AG08395 (cell line): ENCODE measurements at regions not wholly inside any gene's neighbourhood (a gene's known extent, or its start where the extent isn't known, plus 50 kb on each side); places are given as distances from the start of the nearest gene placed in this dataset.
"Not testable (repeated sequence)": the region's sequence is repeated elsewhere in the genome, so short reads cannot be mapped to it uniquely, and the experiment has no call there.

Experiments
- DNase-seq: peaks from one replicate; pipeline ENCODE4 v3.0.0; 2012; ENCODE audit warnings: mixed read lengths, low spot score

DNA sequence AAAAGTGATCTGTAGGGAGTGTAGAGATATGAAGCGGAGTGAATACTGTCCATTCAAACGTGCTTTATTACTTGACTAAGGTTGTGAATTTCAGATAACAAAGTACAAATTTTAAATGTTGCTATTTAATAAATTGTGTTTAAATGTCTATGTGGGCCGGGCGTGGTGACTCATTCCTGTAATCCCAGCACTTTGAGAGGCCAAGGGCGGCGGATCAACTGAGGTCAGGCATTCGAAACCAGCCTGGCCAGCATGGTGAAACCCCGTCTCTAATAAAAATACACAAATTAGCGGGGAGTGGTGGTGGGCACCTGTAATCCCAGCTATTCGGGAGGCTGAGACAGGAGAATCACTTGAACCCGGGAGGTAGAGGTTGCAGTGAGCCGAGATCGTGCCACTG is 1544.1 kb downstream of the SLITRK5 start:
- not testable (repeated sequence) for DNase-seq

DNA sequence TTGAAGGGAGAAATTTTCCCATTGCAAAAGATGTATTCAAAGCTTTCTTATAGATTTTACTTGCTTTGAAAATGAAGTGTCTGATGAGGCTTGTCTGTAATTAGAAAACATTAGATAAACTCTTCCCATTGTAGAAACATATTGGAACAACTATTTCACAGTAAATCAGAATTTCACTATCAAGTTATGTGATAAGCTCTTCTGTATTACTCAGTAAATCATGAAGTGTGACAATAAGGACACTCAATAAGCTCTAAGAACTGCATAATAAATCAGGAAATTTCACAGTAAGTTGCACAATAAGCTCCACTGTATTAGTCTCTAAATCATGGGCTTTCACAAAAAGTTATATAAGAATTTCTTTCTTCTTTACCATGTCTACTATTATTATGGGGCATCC is 1546.6 kb downstream of the SLITRK5 start:
- no peak for DNase-seq

DNA sequence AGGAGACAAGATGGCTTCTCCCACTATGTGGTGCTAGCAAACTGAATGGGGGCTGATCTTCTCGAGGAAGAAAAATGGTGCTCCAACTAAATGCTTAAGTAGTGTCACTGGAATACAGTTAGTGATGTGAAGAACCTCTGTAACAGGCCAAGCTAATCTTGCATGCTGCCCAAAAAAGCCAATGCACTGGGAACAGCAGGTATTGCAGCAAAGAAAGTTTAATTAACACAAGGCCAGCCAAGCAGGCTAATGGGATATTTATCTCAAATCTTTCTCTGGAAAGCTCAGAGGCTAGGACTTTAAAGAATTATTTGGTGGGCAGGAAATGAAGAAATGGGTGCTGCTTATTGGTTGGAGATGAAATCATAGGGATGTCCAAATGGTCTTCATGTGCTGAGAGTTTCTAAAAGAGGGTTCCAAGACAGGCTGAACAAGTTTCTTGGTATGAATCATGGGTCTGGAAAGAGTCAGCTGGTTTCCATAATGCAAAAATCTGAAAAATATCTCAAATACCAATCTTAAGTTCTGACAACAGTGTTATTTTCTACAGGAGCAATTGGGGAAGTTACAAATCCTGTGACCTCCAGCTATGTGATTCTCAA is 1550.5 kb downstream of the SLITRK5 start:
- DNase-seq, result no peak

DNA sequence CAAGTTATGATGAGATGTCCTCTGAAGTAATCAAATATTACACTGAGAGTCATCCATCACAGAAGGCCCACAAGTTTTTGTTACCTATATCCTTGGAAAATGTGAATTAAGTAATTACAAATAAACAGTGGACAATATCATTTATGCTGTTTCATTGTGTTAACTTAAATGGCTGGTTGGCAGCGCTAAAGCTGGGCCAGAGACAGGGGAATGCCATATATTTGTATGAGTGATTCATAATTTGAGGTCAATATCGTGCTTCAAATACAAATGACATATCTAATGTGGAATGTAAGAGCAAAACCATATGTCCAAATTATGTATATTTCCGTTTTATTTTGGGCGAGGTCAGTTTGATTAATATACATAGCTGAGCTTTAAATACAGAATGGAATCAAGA is 1556.2 kb downstream of the SLITRK5 start:
- DNase-seq, result no peak

DNA sequence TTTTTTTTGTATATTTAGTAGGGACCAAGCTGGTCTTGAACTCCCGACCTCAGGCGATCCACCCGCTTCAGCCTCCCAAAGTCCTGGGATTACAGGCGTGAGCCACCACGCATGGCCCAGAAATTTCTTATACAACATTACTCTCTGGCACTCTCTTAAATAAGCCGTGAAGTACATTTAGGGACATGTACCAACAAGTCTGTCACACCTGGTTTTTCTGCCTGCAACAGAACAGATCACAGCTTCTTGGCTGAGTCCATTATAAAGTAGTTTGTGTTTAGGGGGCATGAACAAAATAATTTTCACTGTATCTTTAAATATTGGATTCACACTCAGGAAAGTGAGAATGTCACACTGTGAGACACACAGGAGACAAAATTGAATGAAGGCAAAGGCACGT is 1567.3 kb downstream of the SLITRK5 start:
- no peak for DNase-seq

DNA sequence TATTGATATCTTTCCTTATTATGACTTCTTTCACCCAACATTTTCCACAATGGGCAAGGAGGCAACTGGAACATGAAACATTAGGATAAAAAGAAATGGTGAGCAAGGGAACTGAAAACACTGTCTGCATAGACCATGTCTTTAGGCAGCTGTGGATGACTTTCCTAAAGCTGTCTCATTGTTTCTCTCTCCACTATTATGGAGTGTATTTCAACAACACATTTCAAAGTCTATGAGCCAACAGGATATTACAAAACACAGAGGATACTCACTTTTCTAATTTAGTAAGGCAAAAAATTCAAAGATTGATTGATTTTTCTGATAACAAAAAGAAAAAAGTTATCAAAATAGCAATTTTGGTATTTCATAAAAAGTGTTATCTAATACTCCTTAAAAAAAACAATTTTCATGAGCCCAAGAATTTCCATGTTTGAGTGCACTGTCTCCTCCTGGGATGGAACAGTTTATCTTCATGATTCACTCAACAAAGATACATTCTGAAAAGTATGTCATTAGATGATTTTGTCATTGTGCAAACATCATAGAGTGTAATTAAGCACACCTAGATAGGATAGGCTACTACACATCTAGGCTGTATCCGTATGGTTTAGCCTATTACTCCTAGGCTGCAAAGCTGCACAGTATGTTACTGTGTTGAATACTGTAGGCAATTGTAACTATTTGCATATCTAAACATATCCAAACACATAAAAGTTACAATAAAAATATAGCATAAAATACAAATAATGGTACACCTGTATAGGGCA is 1568.4 kb downstream of the SLITRK5 start:
- DNase-seq, result no peak

DNA sequence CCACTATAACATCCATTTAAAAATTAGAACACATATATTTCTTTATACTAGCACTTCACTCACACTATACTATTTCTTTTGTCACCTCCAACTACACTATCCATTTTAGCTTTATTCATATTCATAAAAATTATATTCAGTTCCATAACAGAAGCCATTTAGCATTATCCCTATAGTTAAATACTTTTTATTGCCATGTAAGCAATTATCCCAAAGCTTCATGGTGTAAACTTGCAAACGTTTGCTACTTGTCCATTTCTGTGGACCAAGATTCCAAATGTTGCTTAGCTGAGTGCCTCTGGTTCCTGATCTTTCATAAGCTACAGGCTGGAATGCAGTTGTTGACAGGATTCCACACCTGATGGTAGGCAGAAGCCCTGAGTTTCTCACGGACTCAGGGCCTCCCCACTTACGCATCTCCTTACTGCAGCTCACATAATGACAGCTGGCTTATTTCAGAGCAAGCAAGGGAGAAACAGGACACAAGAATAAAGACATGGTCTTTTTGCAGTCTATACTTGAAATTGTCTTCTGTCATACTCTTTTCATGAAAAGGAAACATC is 1584.8 kb downstream of the SLITRK5 start:
- no peak for DNase-seq

DNA sequence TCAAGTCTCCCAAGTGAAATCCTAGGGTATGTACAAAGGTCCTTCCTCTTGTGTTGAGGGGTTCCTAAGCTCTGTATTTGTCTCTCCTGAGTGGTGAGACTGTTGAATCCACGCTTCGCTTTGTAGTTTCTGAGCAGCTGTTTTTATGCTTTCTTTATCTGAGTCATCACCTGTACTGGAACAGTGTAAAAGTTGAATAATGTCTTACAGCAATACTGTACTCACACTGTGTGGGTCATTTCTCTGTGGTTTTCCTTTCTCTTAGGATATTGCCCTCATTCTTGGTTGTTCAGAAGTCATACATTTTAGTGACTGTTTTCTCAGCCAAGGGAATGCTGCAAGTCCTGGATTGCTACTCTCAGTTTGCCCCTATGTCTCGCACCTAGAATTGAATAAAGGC is 1596.6 kb downstream of the SLITRK5 start:
- DNase-seq, result no peak

DNA sequence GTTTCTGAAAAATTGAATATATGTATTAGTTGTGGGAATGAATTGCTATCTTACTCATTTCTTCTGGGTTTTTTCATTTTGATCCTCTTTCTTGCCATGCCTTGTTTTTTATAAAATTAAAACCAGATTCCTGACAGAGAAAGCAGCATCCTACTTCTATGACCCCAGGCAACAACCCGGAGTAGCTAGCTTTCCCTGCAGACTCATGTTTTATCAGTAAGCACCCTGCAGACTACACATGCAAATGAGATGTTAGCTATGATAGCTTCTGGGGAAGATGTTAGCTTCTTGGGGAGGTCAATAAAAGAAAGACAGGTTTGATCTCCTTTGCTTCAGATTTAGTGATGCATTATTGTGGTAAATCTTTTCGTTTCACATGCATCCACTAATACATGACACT is 1598.6 kb downstream of the SLITRK5 start:
- no peak for DNase-seq

DNA sequence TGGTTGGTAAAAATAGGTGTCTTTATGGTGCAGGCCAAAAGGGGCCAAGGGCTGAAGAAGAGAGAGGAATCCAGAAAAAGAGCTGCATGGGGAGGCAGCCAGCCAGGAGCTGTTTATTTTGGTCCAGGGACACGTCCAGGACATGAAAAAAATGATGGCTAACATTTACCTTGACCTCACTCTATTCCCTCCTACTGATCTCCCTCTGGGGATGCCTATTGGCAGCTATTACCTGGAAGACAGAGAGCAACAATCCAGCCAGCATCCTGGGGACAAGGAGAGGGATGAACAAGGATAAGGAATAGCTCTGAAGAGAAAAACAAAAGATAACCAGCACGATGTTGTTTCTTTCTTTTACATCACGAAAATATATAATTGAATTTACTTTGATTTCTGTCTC is 1599.6 kb downstream of the SLITRK5 start:
- no peak for DNase-seq

DNA sequence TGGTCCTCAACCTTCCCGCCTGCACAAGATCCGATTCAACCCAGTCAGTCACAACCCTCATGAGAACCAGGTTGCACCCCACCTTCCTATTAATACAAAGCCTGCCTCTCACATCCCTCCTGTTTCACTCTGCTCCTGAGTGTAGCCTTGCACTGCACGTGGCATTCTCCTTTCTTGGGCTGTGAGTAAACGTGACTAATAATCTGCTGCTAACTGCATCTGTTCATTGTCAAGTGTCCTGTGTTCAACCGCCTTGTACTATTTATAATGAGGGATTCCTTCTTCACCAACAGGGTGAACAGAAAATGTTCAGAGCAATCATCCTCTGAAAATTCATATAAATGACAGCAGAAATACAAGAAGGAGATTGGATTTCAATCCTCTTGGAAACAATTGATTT is 1608.2 kb downstream of the SLITRK5 start:
- no peak for DNase-seq

DNA sequence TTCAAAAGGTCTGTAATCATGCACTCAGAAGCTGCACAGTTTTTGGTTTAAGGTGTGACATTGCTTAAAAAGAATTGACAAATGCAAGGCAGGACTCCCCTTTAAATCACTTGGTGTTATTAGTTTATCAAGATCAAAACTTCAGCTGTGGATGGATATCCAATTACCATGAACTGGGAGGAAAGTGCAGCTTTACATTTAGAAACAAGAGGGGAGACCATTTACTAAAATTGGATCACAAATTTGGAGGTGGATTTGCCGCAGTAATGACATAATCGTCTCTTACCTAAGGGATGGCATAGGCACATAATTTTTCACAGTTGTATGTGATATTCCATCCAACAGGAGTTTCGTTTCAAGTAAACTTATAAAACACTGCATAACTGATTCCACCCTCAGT is 1610.2 kb downstream of the SLITRK5 start:
- no peak for DNase-seq

DNA sequence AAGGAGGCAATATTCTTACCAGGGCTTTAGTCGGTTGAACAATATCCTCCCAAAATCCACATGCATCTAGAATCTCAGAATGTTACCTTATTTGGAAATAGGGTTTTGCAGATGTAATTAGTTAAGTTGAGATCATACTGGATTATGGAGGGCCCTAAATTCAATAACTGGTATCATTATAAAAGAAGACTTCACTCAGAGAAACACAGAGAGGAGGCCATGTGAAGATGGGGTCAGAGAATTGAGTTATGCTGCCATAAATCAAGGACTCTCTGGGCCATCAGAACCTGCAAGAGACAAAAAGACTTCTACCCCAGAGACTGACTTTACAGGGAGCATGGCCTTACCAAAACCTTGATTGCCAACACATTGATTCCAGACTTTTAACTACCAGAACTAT is 1611.1 kb downstream of the SLITRK5 start:
- DNase-seq, result no peak

DNA sequence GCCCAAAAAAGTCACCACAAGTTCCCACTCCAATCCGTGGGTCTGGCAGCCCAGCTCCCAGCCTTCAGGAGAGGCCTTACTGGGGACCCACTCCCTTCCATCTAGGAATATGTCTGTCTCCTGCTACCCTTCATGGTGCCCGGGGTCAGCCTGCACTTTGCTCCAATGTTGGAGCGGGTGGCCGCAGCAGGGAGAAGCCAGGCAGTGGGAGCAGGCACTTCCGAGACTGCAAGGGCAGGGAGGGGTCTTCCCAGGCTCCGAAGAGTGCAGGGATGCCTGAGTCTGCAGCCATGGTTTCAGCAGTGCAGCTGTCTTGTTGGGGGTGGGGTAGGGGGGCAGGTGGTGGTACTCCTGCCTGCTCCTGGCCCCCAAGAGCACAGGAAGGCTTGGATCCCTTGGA is 1616.2 kb downstream of the SLITRK5 start:
- no peak for DNase-seq

DNA sequence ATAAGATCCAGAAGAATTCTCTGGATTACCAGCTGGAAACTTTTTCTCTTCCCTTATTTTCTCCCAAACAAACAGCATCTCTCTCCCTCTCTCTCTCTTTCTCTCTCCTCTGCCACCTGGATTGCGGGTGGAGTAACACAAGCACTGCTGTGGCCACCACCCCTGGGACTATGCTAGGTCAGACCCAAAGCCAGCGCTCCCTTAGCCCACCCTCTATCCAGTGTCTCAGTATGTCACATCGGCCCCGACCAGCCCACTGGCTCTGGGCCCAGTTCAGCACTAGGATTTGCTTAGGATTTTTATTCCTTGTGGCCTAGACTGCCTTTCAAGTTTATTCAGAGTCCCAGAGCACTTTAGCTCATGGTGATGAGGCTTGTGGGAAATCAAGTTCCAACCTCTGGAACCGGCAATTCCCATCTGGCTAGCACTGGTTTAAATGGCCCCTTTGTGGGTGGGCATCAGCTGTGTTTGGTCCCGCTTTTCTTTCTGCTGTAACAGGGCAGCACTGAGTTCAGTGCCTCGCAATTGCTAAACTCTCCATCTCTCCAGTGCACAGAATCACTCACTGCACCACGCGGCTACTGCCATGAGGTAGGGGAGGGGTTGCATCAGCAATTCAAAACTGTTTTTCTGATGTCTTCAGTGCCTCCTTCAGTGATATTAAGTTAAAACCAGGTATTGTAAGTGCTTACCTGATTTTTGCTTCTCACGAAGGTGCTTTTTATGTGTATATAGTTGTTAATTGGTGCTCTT is 1623.1 kb downstream of the SLITRK5 start:
- DNase-seq, result no peak

DNA sequence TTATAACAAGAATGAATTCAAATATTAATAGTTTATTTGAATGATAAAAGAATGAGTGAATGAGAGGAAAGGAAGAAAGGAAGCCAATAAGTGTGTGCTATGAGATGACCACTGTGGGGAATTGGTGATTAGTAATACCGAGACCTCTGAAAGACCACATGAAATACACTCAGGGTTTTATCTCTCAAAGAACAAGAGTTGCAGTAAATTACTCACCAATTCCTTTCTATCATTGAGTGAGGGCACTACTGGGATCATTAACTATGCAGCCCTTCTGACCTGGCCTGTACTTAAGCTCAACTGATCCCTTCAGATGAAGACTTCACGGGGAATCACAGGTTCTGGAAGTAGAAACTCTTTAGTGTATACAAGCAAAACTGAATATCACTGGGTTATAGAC is 1636.1 kb downstream of the SLITRK5 start:
- no peak for DNase-seq

DNA sequence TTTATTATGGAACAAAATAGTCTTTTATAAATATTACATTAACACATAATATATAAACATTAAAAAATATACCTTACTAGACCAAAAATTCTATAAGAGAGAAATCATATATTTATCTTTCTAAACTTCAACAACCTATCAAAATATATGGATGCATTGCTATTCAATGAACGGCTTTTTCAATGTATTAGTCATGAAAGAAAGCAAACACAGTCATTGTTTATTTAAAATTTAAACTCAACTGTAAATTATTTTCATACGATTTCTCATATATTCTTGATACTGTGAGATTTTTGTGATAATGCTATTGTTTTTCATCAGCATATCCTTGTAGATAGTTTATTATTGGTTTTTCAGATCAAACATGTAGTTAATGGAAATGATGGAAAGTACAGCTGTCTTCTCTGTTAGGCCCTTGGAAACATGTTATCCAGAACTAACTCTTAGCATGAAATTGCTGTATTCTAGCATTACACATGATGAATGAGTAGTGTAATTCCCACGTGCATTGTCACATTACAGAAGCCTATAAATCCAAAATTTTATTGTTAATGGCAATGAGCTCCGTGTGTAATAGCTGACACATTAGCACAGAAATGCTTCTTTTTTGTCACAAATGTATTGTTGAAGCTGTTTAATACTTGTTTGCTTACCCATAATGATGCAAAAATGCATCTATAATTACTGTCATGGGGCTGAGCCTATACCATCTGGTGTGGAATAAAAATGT is 1639.9 kb downstream of the SLITRK5 start:
- no peak for DNase-seq

DNA sequence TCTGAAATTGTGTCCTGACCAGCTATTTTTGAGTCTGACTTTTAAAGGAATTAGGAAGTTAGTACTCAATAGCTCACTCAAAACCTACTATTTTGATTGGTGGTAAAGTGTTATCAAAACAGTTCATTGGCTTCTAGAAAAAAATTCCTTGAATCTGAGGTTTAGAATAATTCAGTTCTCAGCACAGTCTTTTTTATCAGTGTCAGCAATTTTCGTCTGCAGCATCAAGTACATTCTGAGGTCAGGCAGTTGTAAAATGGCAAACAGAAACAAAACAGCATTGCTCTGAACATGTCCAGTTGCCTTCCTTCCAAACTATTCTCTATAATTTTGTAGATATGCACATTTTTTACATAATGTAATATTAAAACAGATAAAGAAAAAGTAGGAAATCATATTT is 1644.1 kb downstream of the SLITRK5 start:
- DNase-seq, result no peak

DNA sequence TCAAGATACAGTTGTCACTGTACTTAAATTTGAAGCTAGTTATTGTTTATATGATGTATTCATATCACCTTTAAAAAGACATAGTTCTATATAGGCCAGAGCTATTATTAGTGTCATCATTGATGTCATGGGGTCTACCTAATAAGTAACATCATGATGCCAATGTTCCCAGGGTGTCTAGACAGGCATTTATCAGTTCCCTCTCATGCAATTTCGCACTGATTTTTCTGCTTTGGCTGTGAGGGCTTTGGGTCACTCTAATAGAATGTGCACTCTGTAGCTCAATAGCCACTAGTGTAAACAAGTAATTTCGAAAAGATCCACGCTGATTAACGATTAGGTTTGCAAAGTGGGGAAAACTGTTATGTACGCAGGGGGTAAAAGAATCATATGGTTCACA is 1651.3 kb downstream of the SLITRK5 start:
- no peak for DNase-seq

DNA sequence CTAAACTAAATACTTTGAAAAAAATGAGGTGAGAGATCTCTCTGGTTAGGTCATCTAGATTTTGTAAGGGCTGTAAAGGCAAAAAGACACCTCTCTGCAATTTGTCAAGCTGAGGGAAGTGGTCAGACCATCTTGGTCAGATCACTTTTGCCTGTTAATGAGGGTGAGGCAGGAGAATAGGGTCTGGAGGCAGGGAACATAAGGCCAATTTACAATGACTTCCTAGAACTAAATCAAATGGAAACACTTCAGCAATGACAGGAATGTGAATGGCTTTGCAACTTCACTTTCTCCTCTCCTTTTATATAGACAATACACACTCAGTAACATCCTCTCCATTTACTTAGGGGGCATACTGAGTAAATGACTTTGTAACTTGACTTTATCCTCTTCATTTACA is 1653.4 kb downstream of the SLITRK5 start:
- no peak for DNase-seq

DNA sequence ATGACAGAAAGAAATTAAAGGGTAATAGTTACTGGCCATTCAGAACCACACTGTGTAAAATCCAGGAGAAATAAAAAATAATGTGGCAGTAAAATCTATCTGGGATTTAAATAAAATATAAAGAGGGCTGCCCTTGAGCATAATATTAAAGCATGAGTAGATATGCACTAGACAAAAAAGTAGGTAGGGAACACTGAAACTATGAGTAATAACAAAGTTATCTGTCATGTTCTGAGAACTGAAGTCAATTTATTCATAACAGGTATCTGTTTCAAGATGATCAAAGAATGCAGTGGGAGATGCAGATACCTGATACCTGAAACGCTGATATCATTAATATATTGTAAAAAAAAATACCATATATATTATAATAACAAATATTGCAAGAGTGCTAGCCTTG is 1672.0 kb downstream of the SLITRK5 start:
- no peak for DNase-seq

DNA sequence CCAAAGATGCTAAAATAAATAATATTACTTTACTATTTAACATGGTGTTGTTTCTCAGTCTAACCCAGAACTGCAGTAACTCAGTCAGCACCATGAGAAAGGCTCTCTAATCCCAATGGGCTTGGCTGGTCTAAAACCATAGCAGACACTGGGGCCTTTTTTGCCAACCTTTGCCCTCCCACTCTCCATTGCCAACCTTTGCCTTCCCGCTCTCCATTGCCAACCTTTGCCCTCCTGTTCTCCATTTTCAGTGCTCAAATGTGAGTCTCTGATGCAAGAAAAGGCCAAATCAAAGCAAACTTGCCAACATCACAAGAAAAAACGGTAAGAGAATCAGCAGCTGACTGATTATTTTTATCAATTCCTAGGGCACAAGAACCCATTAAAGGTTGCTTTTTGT is 1681.2 kb downstream of the SLITRK5 start:
- no peak for DNase-seq
